Activated T-cell treated with anti-CD3 and anti-CD28 coated beads for 1 hour (primary cell): ENCODE measurements at regions not wholly inside any gene's neighbourhood (a gene's known extent, or its start where the extent isn't known, plus 50 kb on each side); places are given as distances from the start of the nearest gene placed in this dataset.

Experiments
- DNase-seq: peaks from one replicate; pipeline ENCODE4 v3.0.0-alpha.2; 2020; ENCODE audit warnings: low read depth

- DNase-seq: no peak
Observed at GRCh38 chr7:142371586-142372377, 113.9 kb upstream of the PRSS58 start.

- DNase-seq: no peak
Observed at GRCh38 chr7:142365410-142365842, 107.6 kb upstream of the PRSS58 start.

GRCh38 chr7:142364551-142364950, 106.7 kb upstream of the PRSS58 start:
- DNase-seq: no peak

GRCh38 chr7:142362349-142362748, 104.5 kb upstream of the PRSS58 start:
- no peak for DNase-seq

GRCh38 chr7:142359694-142360279, 101.9 kb upstream of the PRSS58 start:
- no peak for DNase-seq

GRCh38 chr7:142357953-142358520, 100.2 kb upstream of the PRSS58 start:
- no peak for DNase-seq

- DNase-seq: no peak
Observed at GRCh38 chr7:142356166-142356565, 98.3 kb upstream of the PRSS58 start.

GRCh38 chr7:142355328-142355727, 97.5 kb upstream of the PRSS58 start:
- no peak for DNase-seq

- DNase-seq: no peak
Observed at GRCh38 chr7:142353147-142354060, 95.5 kb upstream of the PRSS58 start.

- no peak for DNase-seq
Observed at GRCh38 chr7:142352543-142352942, 94.7 kb upstream of the PRSS58 start.

- DNase-seq: no peak
Observed at GRCh38 chr7:142351145-142351544, 93.3 kb upstream of the PRSS58 start.

- no peak for DNase-seq
Observed at GRCh38 chr7:142349670-142350405, 92.0 kb upstream of the PRSS58 start.

- no peak for DNase-seq
Observed at GRCh38 chr7:142348921-142349405, 91.1 kb upstream of the PRSS58 start.

- DNase-seq: no peak
Observed at GRCh38 chr7:142348100-142348499, 90.2 kb upstream of the PRSS58 start.

GRCh38 chr7:142347091-142347490, 89.2 kb upstream of the PRSS58 start:
- no peak for DNase-seq

GRCh38 chr7:142345811-142346210, 88.0 kb upstream of the PRSS58 start:
- DNase-seq: peak; percentile 30

- no peak for DNase-seq
Observed at GRCh38 chr7:142338633-142339501, 81.0 kb upstream of the PRSS58 start.

- DNase-seq: no peak
Observed at GRCh38 chr7:142337054-142338001, 79.5 kb upstream of the PRSS58 start.

- DNase-seq: no peak
Observed at GRCh38 chr7:142334806-142335205, 76.9 kb upstream of the PRSS58 start.
